ENCODE measurements at regions not wholly inside any gene's neighbourhood (a gene's known extent, or its start where the extent isn't known, plus 50 kb on each side); places are given as distances from the start of the nearest gene placed in this dataset.

- no peak for TF ChIP-seq CTCF (IDR thresholded peaks at IDR 0.05)
- no peak for TF ChIP-seq POLR2A (IDR thresholded peaks at IDR 0.05)
These were observed 624.5 kb upstream of the SGO1 start for GRCh38 chr3:20810555-20810954.

Measured in thyroid gland (tissue), 4 donors.